Astrocyte of the cerebellum (primary cell): ENCODE measurements at regions not wholly inside any gene's neighbourhood (a gene's known extent, or its start where the extent isn't known, plus 50 kb on each side); places are given as distances from the start of the nearest gene placed in this dataset.

Experiments
- DNase-seq: peaks from one replicate; pipeline ENCODE4 v3.0.0-alpha.2; 2011; ENCODE audit warnings: low read depth
- H3K4me3 ChIP-seq: 2 replicates; pipeline ENCODE4 v1.5.1; 2011; ENCODE audit warnings: mild to moderate bottlenecking, low read depth, low read length, moderate library complexity
- in situ Hi-C: cut with HindIII; loops from 2 replicates; pipeline ENCODE4 v1.10.0; 2017; ENCODE audit warnings: low sequenced_read_pairs
- TF ChIP-seq, protein P1 (sequence below): IDR thresholded peaks from 2 replicates; pipeline ENCODE4 v1.5.1; 2012; ENCODE audit warnings: low read length, low read depth, moderate library complexity, mild to moderate bottlenecking; ENCODE audit errors: missing control alignments

- TF ChIP-seq, protein P1, sequence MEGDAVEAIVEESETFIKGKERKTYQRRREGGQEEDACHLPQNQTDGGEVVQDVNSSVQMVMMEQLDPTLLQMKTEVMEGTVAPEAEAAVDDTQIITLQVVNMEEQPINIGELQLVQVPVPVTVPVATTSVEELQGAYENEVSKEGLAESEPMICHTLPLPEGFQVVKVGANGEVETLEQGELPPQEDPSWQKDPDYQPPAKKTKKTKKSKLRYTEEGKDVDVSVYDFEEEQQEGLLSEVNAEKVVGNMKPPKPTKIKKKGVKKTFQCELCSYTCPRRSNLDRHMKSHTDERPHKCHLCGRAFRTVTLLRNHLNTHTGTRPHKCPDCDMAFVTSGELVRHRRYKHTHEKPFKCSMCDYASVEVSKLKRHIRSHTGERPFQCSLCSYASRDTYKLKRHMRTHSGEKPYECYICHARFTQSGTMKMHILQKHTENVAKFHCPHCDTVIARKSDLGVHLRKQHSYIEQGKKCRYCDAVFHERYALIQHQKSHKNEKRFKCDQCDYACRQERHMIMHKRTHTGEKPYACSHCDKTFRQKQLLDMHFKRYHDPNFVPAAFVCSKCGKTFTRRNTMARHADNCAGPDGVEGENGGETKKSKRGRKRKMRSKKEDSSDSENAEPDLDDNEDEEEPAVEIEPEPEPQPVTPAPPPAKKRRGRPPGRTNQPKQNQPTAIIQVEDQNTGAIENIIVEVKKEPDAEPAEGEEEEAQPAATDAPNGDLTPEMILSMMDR: no peak
- in situ Hi-C loops: no loop called here
- H3K4me3 ChIP-seq: no peak overlapping the region
- DNase-seq: no peak
Observed at GRCh38 chr2:128389388-128390086, 70.9 kb upstream of the HS6ST1 start.

DNA sequence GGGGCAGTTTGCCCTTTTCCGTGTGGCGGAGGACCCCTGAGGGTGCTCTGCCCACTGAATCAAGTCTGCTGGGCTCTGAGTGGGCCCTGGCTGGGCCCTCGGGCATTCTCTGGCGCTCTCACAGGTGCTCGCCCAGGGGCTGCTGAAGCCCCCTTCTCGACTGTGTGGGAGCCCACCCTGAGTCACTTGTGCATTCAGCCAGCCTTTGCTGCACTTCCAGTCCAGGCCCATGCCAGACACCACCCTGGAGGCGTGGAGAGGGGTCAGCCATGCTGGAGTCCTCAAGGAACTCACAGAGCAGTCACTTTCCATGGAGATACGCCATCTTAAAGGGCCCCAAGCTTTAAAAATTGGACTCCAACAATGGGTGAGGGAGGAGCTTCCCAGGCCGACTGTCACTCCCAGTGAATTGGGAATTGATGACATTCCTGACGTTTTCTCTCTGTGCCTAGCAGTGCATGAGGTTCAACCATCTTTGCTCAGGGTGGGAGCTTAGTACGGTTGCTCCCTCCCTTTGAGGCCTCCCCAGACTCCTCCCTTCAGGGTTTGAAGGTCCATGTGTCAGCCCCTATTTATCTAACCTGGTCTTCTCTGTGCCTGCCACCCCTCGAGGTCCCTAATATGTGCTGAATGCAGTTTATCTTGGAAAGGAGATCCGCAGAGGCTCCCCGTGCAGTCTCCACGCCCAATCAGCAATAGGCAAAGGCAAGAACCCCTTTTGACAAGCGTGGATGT is 71.8 kb upstream of the HS6ST1 start:
- in situ Hi-C loops: no loop called here
- TF ChIP-seq, protein P1: no peak
- no peak for DNase-seq
- H3K4me3 ChIP-seq: no peak overlapping the region

- no peak overlapping the region for H3K4me3 ChIP-seq
- no peak for DNase-seq
- TF ChIP-seq, protein P1: no peak
- in situ Hi-C loops: no loop called here
Observed at GRCh38 chr2:128390991-128391630, 72.4 kb upstream of the HS6ST1 start.

DNA sequence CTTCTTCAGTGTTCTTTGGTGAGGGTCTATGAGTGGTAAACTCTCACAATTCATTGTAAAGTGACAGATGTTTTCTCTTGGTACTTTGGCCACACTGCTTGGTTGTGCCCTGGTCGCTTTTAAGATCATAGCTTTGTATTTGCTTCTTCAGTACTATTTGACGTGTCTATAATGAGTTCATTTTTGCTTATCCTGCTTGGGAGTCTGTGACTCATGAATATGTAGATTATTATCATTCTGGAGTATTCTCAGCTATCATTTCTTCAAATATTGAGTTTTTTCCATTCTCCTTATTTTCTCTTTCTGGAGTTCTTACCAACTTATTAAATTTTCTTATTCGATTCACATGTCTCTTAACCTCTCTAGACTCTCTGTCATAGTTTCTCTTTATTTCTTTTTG is 73.0 kb upstream of the HS6ST1 start:
- in situ Hi-C loops: no loop called here
- no peak for DNase-seq
- no peak overlapping the region for H3K4me3 ChIP-seq
- TF ChIP-seq, protein P1: no peak

- no peak for DNase-seq
- TF ChIP-seq, protein P1: no peak
- H3K4me3 ChIP-seq: no peak overlapping the region
- in situ Hi-C loops: no loop called here
Observed at GRCh38 chr2:128392207-128392606, 73.5 kb upstream of the HS6ST1 start.

DNA sequence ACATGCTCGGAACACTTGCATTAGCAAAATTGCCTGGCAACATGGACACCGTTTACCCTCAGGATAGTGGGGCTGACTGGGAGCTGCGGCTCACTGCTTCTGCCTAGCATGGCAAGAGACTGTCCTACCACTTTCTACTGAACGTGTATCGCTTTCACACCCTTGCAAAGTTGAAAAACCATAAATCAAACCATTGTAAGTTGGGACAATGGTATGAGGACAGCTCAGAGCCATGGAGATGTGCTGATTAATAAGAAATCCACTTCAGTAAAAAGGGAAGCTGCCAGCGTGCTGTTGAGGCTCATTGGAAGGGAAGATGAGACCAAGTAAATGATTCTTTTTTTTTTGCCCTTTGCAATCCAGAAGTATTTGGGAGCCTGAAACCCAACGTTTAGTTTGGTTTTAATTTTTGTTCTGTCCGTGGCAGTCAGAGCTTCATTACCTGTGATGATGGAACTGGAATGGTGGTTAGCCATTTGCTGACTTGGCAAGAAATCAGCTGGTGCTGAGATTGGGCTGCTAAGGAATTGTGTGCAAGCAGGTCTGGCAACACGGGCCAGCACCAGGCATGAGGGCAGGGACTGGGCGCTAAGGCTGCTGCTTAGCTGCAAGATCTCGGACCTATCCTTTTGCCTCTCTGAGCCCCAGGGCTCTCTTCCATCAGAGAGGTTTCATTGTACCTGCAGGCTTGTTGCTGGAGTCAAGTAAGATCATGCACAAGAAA is 75.5 kb upstream of the HS6ST1 start:
- no peak overlapping the region for H3K4me3 ChIP-seq
- TF ChIP-seq, protein P1: no peak
- DNase-seq: no peak
- in situ Hi-C loops: no loop called here
